Duodenal mucosa (tissue), 2 donors: ENCODE measurements at regions not wholly inside any gene's neighbourhood (a gene's known extent, or its start where the extent isn't known, plus 50 kb on each side); places are given as distances from the start of the nearest gene placed in this dataset.

Source experiments
- H3K27ac ChIP-seq: one replicate; pipeline ENCODE4 v1.7.0; 2013; ENCODE audit warnings: low read depth, low read length
- H3K27me3 ChIP-seq, 2 donors: one replicate each; pipeline ENCODE4 v1.7.0; 2013; ENCODE audit warnings: low read length in 2 of 2, control low read depth in 1 of 2; ENCODE audit not compliant: insufficient read depth in 2 of 2, control insufficient read depth in 1 of 2
- H3K36me3 ChIP-seq, 2 donors: one replicate each; pipeline ENCODE4 v1.7.0; 2013; ENCODE audit warnings: low read length in 2 of 2, control low read depth in 1 of 2; ENCODE audit not compliant: insufficient read depth in 2 of 2, control insufficient read depth in 1 of 2
- H3K4me1 ChIP-seq, 2 donors: one replicate each; pipeline ENCODE4 v1.7.0; 2013; ENCODE audit warnings: low read length in 2 of 2, control low read depth in 1 of 2; ENCODE audit not compliant: insufficient read depth in 2 of 2, control insufficient read depth in 1 of 2
- H3K4me3 ChIP-seq, 2 donors: one replicate each; pipeline ENCODE4 v1.7.0; 2013; ENCODE audit warnings: low read length in 2 of 2, low read depth in 1 of 2
- H3K9ac ChIP-seq, 2 donors: one replicate each; pipeline ENCODE4 v1.7.0; 2013; ENCODE audit warnings: low read length in 2 of 2, low read depth in 1 of 2
- H3K9me3 ChIP-seq, 2 donors: one replicate each; pipeline ENCODE4 v1.7.0; 2013; ENCODE audit warnings: low read length in 2 of 2, control low read depth in 1 of 2; ENCODE audit not compliant: control insufficient read depth in 1 of 2

DNA sequence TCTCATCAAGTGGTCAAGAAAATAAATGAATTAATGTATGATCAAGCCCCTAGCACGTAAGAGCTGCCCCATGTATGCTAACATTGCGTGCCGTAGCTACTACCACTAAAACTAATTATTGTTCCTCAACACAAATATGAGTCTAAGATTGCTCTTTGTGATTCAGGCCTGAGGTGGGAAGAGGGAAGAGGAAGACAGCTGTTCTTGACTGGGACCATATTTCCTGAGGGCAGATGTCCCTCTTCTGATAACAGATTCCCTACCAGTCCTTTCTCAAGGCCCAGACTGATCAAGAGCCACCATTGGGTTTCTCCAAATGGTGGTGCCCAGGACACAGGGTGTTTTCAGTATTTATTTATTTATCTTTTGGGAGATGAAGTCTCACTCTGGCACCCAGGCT is 87.2 kb upstream of the CADM1 start:
- H3K9ac ChIP-seq = no peak overlapping the region
- H3K4me3 ChIP-seq = no peak overlapping the region
- no peaks in the 10 kb centered on the region for H3K36me3 ChIP-seq
- H3K27me3 ChIP-seq = no peaks in the 10 kb centered on the region
- H3K27ac ChIP-seq = no peak overlapping the region
- no peaks in the 10 kb centered on the region for H3K4me1 ChIP-seq
- H3K9me3 ChIP-seq = peaks cover 0 to 4% of the 10 kb centered on the region in 2 donors

DNA sequence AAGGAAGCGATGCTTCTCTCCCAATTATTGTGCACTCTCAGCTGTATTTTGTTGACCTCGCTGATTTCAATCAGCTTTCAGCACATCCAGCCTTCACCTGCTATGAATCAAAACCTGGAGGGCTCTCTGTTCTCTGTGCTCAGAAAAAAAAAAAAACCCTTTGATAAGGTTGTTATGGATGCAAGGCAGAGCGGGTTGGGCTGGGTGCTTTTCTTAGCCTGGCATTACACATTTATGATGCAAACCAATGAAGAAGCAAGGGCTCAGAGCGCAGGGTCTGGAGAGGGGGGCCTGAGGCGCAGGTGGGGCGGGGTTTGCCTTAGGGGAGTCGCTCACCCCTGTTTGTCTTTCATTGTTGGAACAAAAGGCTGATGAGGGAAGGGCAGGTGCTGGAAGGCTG is 86.0 kb upstream of the CADM1 start:
- Histone ChIP-seq H3K9ac (no peak overlapping the region), H3K4me3 (no peak overlapping the region), H3K27me3 (no peaks in the 10 kb centered on the region), H3K4me1 (no peaks in the 10 kb centered on the region), H3K9me3 (peaks cover 0 to 4% of the 10 kb centered on the region in 2 donors), H3K36me3 (no peaks in the 10 kb centered on the region), H3K27ac (no peak overlapping the region)

DNA sequence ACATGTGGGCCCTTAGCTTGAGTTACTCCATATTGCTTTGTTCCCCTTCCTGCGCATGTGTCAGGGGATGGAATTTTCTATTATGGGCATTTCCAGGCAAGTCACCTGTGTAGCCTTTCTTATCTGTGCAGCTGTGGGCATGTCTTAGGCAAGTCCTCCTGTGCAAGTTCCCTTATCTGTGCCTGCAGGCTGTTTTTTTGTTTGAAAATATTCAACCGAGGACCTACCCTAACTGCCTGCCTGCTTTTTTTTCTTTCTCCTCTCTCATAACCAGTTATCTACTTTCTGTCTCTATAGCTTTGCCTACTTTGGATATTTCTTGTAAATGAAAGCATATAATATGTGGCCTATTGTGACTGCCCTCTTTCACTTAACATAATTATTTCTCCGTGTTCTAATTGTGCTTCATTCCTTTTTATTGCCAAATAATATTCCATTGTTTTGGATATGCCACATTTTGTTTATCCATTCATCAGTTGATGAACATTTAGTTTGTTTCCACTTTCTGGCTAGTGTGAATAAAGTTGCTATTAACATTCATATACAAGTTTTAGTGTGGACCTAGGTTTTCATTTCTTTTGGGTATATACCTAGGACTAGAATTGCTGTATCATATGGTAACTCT is 83.6 kb upstream of the CADM1 start:
- no peaks in the 10 kb centered on the region for H3K4me1 ChIP-seq
- H3K36me3 ChIP-seq = no peaks in the 10 kb centered on the region
- H3K9me3 ChIP-seq = peaks cover 0 to 4% of the 10 kb centered on the region in 2 donors
- no peaks in the 10 kb centered on the region for H3K27me3 ChIP-seq
- H3K4me3 ChIP-seq = no peak overlapping the region
- H3K9ac ChIP-seq = no peak overlapping the region
- H3K27ac ChIP-seq = no peak overlapping the region

DNA sequence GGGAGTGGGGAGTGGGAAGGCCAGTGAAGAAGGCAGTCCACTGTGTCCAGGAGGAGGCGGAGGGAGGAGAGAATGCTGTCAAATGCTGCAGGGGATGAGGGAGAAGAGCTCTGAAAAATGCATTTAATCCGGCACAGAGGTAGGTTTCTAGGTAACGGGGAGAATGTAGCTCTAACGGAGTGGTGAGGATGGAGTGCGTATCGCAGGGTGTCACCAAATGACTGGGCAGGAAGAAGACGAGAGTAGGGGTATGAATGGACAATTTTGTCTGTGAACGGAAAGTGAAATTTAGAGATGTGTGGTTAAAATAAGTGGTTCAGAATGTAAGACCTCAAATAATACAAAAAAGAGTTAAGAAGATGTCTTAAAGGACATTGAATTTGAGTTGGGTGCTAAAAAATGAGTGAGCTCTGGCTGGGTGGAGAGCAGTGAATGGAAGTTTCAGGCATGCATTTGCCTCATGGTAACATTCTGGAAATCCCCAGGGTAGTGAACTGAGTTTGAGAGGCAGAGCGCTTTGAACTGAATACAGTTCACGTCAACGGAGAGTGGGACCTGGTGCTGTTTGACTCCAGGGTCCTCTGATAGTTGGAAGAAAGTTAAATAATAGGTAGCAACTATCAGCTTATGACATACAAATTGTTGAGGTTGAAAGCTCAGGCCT is 81.3 kb upstream of the CADM1 start:
- no peaks in the 10 kb centered on the region for H3K36me3 ChIP-seq
- H3K4me1 ChIP-seq = peaks cover 12 to 13% of the 10 kb centered on the region in 2 donors
- H3K4me3 ChIP-seq = no peak overlapping the region
- H3K9me3 ChIP-seq = peaks cover 0 to 4% of the 10 kb centered on the region in 2 donors
- H3K27ac ChIP-seq = no peak overlapping the region
- no peak overlapping the region for H3K9ac ChIP-seq
- no peaks in the 10 kb centered on the region for H3K27me3 ChIP-seq

DNA sequence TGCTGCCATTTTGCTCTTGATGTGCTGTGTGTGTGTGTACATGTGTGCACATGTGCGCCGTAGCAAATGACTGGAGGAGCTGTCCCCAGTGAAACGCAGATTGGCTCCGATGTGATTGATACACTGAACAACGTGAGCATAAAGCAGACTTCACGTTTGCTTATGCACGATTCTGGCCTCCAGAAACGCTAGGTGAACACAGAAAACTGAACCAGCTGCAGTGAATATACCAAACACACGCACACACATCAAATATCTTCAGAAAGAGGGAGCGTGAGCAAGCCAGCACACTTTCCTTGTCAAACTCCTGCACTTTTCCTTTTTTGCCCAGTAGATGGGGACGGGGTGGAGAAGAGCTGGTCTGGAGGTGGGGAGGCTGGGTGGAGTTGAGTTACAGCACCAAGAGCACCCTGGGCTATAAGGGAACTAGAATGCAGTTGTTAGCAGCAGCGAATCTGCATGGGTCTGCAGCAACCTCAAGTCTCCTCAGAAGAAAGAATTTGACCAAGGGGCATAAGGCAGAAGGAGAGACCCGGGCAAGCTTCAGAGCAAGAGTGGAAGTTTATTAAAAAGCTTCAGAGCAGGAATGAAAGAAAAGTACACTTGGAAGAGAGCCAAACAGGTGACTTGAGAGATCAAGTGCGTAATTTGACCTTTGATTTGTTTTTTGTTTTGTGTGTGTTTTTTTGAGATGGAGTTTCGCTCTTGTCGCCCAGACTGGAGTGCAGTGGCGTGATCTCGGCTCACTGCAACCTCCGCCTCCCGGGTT is 77.8 kb upstream of the CADM1 start:
- no peaks in the 10 kb centered on the region for H3K9me3 ChIP-seq
- peaks cover 12 to 13% of the 10 kb centered on the region in 2 donors for H3K4me1 ChIP-seq
- no peak overlapping the region for H3K9ac ChIP-seq
- no peaks in the 10 kb centered on the region for H3K27me3 ChIP-seq
- no peak overlapping the region for H3K27ac ChIP-seq
- no peaks in the 10 kb centered on the region for H3K36me3 ChIP-seq
- peak overlapping the region; percentile 54 to 60 for H3K4me3 ChIP-seq

DNA sequence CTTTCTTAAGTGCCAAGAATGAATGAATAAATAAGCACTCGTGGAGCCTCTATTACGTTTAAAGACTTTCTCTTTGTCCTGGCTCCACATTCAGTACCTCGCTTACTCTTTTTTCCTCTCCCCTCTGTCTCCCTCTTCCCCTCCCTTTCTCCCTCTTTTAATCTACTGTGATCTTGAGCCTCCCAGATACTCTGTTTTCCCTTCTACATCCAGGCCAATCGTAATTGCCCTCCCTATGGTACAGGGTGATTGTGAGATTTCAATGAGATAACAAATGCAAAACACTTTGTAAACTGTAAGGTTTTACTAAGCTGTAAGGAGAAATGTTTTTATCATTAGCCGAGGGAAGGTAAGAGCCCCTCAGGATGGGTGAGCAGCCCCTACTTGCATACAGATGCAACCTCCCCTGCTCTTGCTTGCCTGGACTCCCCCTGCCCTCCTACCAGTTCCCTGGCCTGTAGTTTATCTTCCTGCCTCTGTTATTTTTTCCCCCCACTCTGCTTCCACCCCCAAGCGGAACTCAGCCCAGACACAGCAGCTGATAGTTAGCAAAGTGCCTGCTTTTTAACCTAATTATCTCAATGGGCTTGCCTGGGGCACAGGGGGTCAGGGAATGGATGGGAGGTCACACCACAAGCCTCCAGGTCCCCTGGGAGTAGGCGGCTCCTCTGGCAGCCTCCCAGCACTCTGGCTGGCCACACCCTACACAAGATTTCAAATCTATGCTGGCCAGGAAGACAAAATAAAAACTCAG is 76.9 kb upstream of the CADM1 start:
- peaks cover 12 to 13% of the 10 kb centered on the region in 2 donors for H3K4me1 ChIP-seq
- H3K36me3 ChIP-seq = no peaks in the 10 kb centered on the region
- H3K9me3 ChIP-seq = no peaks in the 10 kb centered on the region
- H3K9ac ChIP-seq = no peak overlapping the region
- H3K27me3 ChIP-seq = no peaks in the 10 kb centered on the region
- no peak overlapping the region for H3K27ac ChIP-seq
- H3K4me3 ChIP-seq = peak overlapping the region in 1 of 2 donors; percentile 54

DNA sequence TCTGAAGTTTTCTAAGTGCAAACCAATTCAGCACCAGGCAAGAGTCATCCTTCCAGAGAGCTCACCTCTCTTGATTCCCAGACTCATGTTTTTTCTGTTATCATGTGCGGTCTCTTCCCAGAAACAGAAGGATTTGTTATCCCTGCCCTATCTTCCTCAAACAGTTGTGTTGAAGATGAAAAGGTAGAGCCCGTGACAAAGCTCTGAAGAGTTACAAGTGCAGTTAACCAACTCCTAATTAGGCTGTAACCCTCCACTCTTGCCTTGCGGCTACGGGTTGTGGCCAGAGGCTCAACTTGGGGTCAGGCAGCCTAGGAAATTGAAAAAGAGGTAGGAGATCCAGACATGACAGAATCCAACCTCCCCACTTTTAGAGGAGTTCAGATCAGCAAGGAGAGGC is 76.2 kb upstream of the CADM1 start:
- Histone ChIP-seq H3K9me3 (no peaks in the 10 kb centered on the region), H3K27me3 (no peaks in the 10 kb centered on the region), H3K4me1 (peaks cover 12 to 13% of the 10 kb centered on the region in 2 donors), H3K36me3 (no peaks in the 10 kb centered on the region), H3K27ac (no peak overlapping the region), H3K9ac (no peak overlapping the region), H3K4me3 (no peak overlapping the region)

DNA sequence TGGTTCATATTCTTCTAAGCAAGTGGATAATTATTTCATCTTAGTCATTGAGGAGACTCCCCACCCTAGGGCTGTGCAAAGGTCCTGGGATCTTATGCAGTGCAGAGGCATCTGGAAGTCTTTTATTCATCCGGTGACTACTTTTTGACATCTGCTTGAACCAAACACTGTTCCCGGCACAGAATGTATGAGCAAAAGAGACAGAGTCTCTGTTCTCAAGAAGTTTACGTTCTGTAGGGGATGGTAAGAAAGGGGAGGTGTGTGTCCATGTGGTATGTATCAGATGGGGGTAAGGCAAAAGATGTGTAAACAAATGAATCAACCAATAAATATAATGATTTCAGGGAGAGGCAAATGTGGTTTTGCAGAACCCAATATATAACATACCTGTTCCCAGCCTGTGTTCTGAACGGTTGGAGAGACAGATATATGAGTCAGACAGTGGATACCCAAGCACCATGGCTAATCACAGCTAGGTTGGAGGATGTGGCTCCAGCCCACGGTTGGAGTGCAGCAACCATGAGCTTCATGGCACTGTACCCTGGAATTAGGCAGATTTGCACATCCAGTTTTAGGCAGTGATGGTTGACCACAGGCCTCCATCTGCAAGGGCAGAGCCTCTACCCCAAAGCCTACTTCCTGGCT is 75.1 kb upstream of the CADM1 start:
- Histone ChIP-seq H3K27ac (no peak overlapping the region), H3K4me3 (no peak overlapping the region), H3K9ac (no peak overlapping the region), H3K4me1 (peaks cover 12 to 13% of the 10 kb centered on the region in 2 donors), H3K36me3 (no peaks in the 10 kb centered on the region), H3K9me3 (no peaks in the 10 kb centered on the region), H3K27me3 (no peaks in the 10 kb centered on the region)

DNA sequence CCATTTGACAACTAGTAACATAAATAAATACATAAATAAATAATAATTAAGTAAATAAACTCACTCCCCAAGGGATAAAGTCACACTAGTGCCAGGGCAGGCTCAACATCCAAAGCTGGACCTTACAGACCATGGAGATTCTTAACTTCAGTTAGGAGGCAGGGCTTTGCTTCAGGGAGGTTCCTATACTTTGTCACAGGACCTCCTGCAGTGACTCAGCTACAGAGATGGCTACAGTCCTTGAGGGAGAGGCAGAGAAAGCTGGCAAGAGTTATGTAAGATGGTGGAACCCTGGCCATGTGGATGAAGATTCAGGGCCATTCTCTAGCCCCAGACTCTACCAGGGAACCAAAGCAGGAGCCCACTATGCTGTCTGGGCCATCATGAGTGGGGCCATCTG is 74.1 kb upstream of the CADM1 start:
- Histone ChIP-seq H3K27me3 (no peaks in the 10 kb centered on the region), H3K9ac (no peak overlapping the region), H3K27ac (no peak overlapping the region), H3K4me3 (no peak overlapping the region), H3K9me3 (no peaks in the 10 kb centered on the region), H3K36me3 (no peaks in the 10 kb centered on the region), H3K4me1 (peaks cover 12 to 13% of the 10 kb centered on the region in 2 donors)
